SKM-1 treated with dmso at 0.1 percent for 144 hours (cell line): ENCODE measurements at regions not wholly inside any gene's neighbourhood (a gene's known extent, or its start where the extent isn't known, plus 50 kb on each side); places are given as distances from the start of the nearest gene placed in this dataset.

ENCODE experiments used
- DNase-seq: peaks from one replicate; lab custom pipeline; 2025; ENCODE audit not compliant: unreplicated experiment; lab: John Stamatoyannopoulos, UW

DNA sequence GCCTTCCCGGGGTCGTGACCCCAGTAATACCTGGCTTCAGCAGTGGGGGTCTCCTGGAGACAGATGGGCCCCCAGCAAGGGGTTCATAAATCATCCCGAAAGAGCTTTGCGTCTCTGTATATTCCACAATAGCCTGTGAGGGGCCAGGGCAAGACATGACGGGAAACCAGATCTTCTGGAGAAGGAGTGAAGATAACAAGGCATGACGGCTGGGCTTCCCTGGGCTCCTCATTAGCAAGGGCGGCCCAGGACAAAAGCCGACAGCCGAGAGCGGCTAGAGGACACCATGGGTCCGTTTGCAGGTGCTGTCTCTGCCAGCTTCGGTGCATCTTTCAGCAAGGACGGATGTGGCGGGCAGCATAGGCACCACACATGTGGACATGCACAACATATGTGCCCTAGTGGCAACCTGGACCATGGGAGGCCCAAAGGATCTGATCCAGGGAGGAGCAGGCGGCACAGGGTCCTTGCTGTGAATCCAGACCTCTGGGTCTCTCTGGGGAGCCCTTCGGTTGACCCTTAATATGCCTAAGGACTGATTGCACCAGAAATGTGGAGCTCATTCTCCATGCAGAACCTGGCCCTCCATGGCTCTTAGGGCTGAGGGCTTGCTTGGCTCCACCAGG, 136.9 kb upstream of the FOXF1 start:
- no peak for DNase-seq

DNA sequence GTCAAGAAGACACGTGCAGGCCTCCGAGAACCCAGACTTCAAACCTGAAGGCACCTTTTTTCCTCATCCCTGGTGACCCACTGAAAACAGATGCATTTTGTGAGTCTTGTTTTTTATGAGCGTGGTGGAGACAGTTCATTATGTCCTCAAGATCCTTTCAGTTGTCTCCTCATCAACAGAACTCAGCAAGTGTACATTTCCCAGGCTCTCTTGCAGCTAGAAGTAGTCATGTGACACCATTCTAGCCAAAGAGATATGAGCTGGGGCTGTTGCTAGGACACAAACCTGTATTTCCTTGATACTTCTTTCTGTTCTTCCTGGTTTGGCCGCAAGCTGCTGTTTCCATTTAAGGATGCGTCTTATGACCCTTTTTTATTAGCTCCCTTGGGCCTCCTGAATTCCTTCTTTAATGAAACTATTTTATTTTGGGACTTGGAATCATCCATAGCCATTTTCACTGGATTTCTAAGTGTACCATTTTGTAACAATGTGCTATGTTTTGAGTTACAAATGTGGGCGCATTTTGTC, 135.7 kb upstream of the FOXF1 start:
- DNase-seq: no peak

DNA sequence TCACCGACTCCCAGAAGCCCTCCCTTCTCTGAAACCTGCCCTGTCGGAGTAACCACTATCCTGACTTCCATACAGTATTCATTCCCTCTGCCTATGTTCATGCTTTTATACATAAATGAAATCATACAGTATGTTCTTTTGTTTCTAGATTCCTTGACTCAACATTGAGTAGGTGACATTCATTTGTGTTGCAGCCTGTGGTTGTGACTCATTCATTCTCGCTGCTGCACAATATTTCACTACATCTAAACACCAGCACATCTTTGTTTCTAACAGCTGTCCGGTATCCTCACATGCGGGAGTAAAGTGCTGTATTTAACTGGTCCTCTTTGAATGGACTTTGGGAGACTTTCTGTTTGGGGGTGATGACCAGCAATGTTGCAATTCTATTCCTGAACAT, 135.0 kb upstream of the FOXF1 start:
- no peak for DNase-seq

DNA sequence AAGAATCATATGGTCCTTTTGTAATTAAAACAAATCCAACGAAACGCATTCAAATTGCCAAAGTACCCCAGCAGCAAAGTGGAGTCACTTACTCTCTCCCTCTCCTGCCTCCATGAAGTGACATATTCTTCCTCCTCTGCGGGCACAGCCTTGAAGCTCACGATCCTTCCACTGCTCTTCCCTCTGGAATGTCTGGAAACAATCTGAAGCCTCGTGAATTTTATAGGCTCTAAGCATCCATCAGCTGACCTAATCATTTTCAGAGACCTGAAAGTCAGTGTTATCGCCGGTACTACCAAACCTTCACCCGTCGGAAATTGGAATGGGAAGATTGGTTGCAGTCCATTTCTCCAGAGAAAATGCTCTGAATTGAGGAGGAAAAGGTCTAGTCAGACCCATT, 134.5 kb upstream of the FOXF1 start:
- no peak for DNase-seq

DNA sequence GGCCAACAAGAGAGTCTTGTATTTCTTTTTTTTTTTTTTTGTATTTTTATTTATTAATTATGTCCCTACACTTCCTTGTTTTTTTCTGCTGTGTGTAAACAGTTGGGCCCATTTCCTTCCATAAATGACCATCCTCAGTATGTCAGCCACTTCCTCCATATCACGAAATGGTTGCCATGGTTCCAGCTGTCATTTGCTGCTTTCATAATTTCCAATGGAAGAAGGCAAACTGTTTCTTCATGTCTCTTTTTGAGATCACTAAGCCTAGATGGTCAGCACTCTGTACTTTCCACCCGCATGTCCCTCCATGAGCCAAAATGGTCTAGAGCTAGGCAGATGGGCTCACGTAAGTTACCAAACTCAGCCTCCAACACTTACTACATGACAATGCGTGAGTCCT, 133.5 kb upstream of the FOXF1 start:
- DNase-seq: no peak

DNA sequence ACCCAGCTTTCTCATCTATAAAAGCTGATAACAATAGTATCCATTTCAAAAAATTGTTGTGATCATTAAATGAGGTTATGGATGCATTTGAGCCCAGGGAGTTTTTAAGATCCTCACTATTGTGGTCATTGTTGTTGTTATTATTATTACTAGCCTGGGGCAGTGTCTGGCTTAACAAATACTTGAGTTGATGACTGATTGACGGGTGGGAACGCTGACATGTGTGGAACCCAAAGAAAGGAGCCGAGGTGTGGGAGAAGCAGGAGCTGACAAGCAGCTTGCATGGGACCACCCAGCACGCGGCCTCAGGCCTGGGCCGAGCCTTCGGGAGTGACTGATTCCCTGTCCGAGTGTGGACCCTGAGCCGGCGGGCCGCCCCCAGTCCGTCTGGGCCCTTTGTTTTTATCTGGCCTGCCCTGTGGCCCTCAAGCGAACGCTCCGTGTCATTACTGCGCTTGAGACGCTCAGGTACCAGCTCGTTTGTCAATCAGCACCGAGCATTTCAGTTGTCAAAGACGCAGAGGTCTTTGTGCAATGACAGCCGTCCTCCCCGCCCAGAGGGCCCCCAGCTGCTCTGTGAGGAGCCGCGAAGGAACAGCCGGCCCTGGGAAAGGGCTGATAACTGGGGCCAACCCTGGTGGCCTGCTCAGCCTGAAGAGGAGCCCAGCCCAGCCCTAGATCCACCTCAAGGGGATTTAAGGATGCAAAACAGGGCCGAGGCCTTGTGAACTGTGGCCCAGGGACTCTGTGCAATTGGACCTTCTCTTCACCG, 132.9 kb upstream of the FOXF1 start:
- DNase-seq: no peak

DNA sequence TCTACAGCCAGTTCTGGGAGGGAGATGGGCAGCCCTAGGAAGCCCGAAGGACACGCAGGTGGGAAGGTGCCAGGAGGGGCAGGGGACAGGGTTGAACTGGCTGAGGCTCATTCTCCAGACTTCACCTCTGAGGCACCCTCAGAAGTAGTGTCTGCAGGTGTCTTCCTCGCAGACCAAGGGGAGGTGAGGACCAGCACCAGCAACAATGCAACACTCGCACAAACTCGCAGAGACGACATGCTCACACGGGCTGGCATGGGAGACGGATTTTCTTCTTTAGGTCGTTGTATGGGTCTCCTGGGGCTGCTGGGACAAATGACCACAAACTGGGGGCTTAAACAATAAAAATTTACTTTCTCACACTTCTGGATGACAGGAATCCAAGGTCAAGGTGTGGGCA, 132.2 kb upstream of the FOXF1 start:
- no peak for DNase-seq

DNA sequence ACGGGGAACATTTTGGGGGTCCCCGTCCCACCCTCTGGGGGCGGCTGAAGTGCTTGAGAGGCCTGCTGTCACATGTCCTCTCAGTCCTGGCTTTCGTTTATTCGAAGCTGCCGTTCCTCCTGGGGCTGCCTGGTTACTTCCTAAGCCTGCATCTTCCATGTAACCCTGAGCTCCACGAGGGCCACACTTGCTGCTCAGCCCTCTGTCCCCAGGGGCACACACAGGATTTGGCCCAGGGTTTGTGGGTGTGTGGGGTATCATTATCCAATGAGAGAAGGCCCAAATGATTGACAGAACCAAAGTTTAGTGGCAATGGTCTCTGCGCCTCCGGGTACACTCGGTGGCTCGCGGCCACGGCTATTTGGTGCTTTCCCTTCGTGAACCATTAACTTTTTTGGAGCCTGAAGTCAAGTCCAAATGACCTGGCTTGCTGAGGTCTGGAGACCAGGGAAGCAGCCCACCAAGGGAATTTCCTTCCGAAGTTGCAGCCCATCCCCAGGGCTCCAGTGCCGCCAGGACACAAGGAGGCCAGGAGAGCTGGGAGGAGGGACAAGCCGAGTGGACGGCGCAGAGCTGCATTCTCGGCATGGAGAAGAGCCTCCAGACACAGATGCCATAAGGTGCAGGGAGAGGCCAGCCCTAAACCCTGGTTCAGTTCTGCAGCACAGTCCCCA, 131.4 kb upstream of the FOXF1 start:
- no peak for DNase-seq

DNA sequence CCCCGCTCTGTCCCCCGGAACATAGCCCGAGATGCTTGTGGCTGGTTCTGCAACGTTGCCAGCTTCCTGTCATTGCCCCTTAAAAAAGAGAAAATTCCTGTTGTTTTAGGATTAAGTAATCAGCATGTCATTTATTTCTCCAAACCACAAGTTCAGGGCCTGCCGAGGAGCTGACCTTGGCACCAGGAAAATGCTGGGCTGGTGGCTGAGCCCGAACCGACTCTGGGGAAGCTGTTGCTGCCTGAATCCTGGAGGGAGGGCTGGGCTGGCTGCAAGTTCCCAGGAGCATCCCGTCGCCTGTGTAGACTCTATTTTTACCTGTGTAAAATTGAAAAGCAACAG, 130.9 kb upstream of the FOXF1 start:
- no peak for DNase-seq

DNA sequence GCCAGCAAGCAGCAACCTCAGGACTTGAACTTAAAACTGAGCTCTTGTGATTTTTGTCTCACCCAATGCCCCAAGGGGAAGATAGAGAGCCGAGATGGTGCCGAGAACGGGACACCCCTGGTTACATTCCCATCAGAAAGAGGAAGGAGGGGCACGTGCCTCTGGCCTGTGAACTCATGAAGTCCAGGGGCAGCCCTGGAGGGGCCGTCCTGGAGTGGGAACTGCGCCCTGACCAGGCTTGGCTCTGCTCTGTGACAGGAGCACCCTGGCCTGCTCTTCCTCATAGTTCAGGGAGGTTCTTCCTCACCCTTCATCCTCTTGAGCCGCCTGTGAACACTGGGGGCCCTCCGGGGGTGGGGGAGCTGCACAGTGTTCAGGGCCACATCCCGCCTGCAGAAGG, 130.3 kb upstream of the FOXF1 start:
- DNase-seq: no peak

DNA sequence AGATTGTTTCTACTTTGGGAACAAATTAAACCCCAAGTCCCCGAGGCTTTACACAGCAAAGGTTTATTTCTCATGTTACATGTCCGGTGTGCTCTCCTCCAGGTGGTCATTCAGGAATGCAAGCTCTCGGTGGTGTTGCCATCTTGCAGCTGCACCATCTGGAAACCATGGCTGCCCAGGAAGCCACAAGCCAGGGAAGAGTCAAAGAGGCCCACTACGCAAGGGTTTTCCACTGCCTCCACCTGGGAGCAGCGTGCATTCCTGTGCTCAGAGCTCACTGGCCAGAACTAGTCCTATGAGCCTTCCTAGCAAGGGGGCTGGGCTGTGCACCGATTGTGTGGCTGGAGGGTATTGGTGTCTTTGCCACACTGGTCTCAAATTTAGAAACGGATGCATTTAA, 128.8 kb upstream of the FOXF1 start:
- DNase-seq: no peak

DNA sequence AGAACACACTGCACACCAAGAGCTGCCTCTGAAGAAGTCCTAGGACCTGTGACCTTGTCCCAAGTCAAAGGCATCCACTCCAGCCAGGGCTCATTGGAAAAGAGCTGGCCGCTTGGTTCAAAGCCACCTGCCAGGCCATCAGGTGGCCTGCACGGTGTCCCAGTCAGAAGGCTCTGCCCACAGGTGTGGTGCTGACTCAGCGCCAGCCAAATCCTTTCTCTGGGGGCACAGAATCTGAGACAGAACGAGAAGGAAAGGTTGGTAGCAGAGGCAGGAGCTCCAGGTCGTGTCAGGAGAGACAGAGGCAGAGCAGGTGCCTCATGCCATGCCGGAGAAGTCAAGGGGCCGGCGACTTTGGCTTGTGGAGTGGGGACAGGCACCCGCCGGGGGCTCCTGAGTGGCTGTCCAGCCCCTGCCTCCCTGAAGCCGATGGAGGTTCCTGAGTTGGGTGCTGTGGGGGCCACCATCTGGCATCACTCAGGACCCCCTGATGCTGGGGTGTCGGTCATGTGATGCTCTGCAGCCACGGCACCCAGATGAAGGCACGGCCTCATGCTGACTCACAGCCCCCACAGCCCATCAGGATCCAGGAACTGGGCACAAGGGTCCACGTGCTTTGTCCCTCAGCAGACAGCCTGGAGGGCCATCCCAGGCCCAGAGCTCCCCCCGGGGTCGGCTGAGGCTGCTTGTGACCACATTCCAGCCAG, 128.1 kb upstream of the FOXF1 start:
- no peak for DNase-seq

DNA sequence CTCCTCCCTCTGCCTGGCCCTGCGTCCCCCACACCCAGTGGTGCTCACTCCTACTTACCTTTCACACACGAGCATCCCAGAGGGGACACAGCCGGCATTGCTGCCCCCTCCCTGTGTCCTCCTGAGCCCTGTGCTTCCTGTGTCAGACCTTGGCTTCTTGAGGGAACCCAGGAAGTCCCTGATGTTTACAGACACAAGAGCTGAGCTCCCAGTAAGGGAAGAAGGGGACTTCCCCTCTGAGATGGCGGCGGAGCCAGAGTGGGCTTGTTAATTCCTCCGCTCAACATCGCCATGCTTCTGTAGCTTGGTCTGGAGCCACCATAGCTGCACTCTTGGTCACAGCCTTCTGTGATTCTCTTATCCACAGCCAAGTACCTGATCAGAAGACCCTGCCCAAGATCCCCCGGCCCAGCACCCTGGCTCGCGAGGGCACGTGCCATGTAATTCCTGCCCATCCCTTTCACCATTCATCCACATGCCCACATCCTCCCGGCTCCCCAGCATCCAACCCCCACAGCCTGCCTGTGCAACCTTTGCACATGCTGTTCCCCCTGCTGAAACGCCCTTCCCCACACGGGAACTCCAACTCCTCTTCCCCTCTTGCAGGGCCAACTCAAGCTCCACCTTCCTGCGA, 127.4 kb upstream of the FOXF1 start:
- no peak for DNase-seq

DNA sequence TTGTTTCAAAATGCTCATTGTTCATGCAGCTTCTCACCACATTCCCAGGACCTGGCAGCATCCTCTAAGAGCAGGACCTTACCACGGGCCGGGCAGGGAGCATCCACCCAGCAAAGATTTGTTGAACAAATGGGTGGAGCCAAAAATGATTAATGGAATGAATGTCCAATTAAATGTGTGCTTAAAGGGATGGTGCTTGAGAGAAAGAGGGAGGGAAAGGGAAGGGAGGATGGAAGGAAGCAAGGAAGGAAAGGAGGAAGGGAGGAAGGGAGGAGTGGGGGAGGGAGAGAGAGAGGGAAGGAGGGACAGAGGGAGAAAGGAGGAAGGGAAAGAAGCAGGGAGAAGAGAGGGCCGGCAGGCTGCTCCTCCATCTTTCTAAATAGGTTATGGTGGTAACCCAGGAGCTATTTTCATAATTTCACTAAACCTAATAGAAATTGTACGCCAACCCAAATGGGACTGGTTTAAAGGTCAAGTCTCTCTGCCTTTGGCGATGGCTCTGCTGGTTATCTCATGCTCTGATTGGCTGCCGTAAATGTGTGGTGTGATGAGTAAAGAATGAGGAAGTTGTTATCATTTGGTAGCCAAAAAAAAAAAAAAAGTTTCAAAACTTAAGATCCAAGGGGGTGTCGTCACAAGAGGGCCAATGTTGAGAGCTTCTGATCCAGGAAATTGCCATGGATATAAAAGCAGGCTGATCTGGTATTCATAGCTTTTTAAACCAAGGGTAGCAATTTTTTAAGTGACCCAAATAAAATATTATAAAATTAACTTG, 126.7 kb upstream of the FOXF1 start:
- no peak for DNase-seq

DNA sequence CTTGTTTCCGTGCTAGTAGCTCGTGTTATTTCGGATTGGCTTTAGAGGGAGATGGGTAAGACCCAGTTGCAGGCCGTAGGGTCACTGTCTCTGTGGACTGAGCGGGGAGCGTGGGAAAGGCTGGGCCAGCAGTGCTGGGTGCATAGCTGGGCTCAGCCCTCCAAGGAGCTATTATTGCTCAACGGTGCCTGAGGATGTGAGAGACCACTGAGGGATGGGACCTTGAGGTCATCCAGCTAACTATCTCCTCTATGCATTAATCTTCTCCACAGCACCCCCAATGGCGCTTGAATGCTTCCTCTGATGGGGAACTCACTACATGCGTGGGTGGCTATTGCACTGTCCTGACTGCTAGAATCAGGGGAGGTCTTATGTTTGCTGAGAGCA, 126.1 kb upstream of the FOXF1 start:
- no peak for DNase-seq

DNA sequence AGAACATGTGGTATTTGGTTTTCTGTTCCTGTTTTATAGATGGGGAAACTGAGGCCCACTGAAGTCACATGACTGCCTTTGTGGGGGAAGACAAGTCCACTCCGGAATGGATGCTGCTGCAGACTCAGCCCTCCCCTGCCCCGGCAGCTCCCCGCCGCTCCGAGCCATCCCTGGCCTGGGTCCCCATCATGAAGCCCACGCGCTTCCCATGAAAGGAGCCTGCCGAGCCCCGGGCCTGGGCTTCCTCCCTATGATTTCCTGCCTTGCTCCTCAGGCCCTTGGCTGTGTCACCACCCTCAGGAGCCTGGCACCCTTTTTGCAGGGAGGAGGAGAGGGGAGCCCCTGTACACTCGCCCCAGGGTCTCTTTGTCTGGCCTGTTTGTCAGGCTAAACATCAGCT, 125.3 kb upstream of the FOXF1 start:
- DNase-seq: no peak

DNA sequence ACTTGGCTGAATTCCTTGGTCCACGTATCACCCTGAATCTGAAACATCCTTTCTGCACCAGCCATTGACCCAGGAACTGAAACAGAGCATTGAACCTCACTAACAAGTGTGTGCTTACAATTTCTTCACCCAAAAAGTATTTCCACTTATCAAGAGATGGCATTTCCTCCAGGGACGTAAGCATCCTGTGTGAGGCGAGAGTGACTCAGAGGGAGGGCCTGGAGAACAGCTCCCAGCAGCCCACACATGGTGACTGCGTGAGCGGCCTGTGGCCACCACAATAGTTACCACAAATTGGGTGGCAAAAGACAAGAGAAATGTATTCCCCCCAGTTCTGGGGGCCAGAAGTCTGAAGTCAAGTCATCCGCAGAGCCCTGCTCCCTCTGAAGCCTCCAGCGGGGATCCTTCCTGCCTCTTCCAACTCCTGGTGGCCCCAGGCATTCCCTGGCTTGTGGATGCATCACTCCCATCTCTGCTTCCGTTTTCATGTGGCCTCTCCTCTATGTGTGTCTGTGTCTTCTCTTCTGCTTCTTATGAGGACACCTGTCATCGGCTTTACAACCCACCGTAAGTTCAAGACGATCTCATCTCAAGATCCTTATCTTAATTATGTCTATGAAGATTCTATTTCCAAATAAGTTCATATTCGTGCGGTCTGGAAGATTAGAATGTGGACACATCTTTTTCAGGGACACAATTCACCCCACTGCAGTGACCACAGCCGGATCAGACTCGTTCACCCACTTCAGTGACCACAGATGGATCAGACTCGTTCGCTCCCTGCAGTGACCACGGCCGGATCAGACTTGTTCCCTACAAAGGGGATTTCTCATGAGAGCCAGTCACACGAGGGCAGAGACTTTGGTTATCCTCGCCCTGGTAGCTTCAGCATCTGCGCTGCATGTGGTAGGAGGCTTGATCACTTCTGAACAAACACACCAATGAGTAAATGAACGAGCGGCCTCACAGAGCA, 122.6 kb upstream of the FOXF1 start:
- no peak for DNase-seq

DNA sequence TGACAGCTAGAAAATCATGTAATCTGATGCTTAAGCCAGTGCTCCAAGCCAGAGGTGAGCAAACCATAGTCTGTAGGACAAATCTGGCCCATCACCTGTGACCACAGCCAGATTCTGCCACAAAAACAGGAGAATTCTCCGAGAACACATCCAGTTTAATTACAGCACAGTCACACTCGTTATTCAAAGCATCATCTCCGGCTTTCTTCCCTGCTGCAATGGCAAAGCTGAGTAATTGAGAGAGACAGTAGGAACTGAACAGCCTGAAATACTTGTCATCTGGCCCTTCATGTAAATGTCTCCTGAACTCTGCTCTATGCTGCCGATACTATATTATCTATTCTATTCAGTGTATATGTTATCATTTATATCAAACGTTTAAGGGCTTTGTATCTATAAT, 121.4 kb upstream of the FOXF1 start:
- DNase-seq: no peak

DNA sequence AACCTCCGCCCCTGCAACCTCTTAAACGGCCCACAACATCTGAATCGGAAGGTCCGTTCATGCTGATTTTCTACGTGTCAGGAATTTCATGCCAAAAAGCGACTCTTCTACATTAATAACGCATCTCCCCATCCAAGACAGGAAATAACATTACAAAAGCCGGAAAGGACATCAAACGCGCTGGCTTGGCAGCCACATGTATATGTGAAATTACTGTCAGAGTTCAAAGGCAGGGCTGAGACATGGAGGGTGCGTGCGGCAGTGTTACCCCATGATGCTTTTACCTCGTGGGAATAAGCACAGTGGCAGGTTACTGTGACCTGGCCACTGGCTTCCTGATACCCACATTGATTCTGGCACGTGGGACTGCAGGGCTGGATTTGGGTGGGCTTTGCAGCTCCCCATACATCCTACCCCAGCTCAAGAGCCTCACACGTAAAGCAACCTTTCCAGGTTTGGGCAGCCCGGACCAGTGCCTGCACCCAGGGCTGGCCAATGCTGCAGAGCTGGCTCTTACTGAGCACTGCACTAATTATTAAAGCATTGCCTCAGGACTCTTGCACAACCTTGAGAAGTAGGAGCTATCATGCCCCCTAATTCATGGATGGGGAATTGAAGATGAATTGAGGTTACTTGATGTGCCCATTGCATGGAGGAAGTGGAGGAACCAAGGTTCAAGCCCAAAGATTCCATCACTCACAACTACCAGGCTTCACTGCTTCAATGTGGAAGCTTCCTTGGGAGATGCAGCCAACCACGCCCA, 120.6 kb upstream of the FOXF1 start:
- DNase-seq: no peak
